EH (cell line): ENCODE measurements at regions not wholly inside any gene's neighbourhood (a gene's known extent, or its start where the extent isn't known, plus 50 kb on each side); places are given as distances from the start of the nearest gene placed in this dataset.
A peak's percentile ranks its signal among the peaks of the same experiment; 100 is the strongest.
"Not testable (repeated sequence)": the region's sequence is repeated elsewhere in the genome, so short reads cannot be mapped to it uniquely, and the experiment has no call there.

Source experiments
- DNase-seq: peaks from one replicate; pipeline ENCODE4 v3.0.0-alpha.2; 2015; ENCODE audit warnings: low read depth

- not testable (repeated sequence) for DNase-seq
Observed at GRCh38 chr2:87488021-87488420, 259.9 kb upstream of the PLGLB2 start.

GRCh38 chr2:87488991-87489390 is 258.9 kb upstream of the PLGLB2 start:
- not testable (repeated sequence) for DNase-seq

GRCh38 chr2:87494846-87495245 is 253.0 kb upstream of the PLGLB2 start:
- DNase-seq = not testable (repeated sequence)

GRCh38 chr2:87495455-87495854 is 252.4 kb upstream of the PLGLB2 start:
- DNase-seq = not testable (repeated sequence)

GRCh38 chr2:87496036-87497006 is 251.6 kb upstream of the PLGLB2 start:
- DNase-seq = peak; percentile 37

- not testable (repeated sequence) for DNase-seq
Observed at GRCh38 chr2:87497135-87497534, 250.8 kb upstream of the PLGLB2 start.

- not testable (repeated sequence) for DNase-seq
Observed at GRCh38 chr2:87497700-87498099, 250.2 kb upstream of the PLGLB2 start.

- DNase-seq = not testable (repeated sequence)
Observed at GRCh38 chr2:87498169-87498853, 249.6 kb upstream of the PLGLB2 start.

- DNase-seq = not testable (repeated sequence)
Observed at GRCh38 chr2:87498854-87499238, 249.0 kb upstream of the PLGLB2 start.

- DNase-seq = not testable (repeated sequence)
Observed at GRCh38 chr2:87499860-87500259, 248.0 kb upstream of the PLGLB2 start.

- peak; percentile 37 for DNase-seq
Observed at GRCh38 chr2:87500421-87500820, 247.5 kb upstream of the PLGLB2 start.

GRCh38 chr2:87500951-87501350 is 246.9 kb upstream of the PLGLB2 start:
- DNase-seq = not testable (repeated sequence)

GRCh38 chr2:87502948-87503347 is 244.9 kb upstream of the PLGLB2 start:
- DNase-seq = not testable (repeated sequence)

- DNase-seq = not testable (repeated sequence)
Observed at GRCh38 chr2:87505239-87505638, 242.6 kb upstream of the PLGLB2 start.

GRCh38 chr2:87505909-87506308 is 242.0 kb upstream of the PLGLB2 start:
- DNase-seq = not testable (repeated sequence)

- not testable (repeated sequence) for DNase-seq
Observed at GRCh38 chr2:87507378-87508348, 240.2 kb upstream of the PLGLB2 start.

- not testable (repeated sequence) for DNase-seq
Observed at GRCh38 chr2:87511195-87511778, 236.6 kb upstream of the PLGLB2 start.

GRCh38 chr2:87512864-87513530 is 234.9 kb upstream of the PLGLB2 start:
- DNase-seq = not testable (repeated sequence)

GRCh38 chr2:87514034-87514433 is 233.9 kb upstream of the PLGLB2 start:
- not testable (repeated sequence) for DNase-seq

- not testable (repeated sequence) for DNase-seq
Observed at GRCh38 chr2:87514515-87514914, 233.4 kb upstream of the PLGLB2 start.

GRCh38 chr2:87515226-87515625 is 232.7 kb upstream of the PLGLB2 start:
- DNase-seq = not testable (repeated sequence)
